Esophagus squamous epithelium (tissue), 5 donors: ENCODE measurements at regions not wholly inside any gene's neighbourhood (a gene's known extent, or its start where the extent isn't known, plus 50 kb on each side); places are given as distances from the start of the nearest gene placed in this dataset.

Experiments used
- DNase-seq: peaks from one replicate; lab custom pipeline; 2025; lab: John Stamatoyannopoulos, UW
- H3K27ac ChIP-seq, 4 donors: fragments of 200-600 bp; sonication (generic); one replicate each; pipeline ENCODE4 v1.5.1; 2016 to 2019; ENCODE audit warnings: mild to moderate bottlenecking in 1 of 4
- H3K27me3 ChIP-seq, 4 donors: fragments of 200-600 bp; sonication (generic); 1 replicate in 3 of 4; 2 replicates in 1 of 4; pipeline versions ENCODE4 v1.5.1 to v1.6.0; 2017 to 2021; ENCODE audit warnings: antibody characterized with exemption in 1 of 4
- H3K36me3 ChIP-seq, 3 donors: fragments of 200-600 bp; sonication (generic); one replicate each; pipeline ENCODE4 v1.5.1; 2016 to 2019
- H3K4me1 ChIP-seq, 3 donors: fragments of 200-600 bp; sonication (generic); one replicate each; pipeline ENCODE4 v1.5.1; 2017 to 2019
- H3K4me3 ChIP-seq, 4 donors: fragments of 200-600 bp; sonication (generic); 1 replicate in 3 of 4; 2 replicates in 1 of 4; pipeline ENCODE4 v1.5.1; 2016 to 2019; ENCODE audit warnings: mild to moderate bottlenecking in 2 of 4, moderate library complexity in 1 of 4
- H3K9me3 ChIP-seq, 3 donors: fragments of 200-600 bp; sonication (generic); one replicate each; pipeline ENCODE4 v1.5.1; 2016 to 2019
- CTCF ChIP-seq, 6 experiments: fragments of 450-650 bp in 4 of 6; fragments of 200-600 bp in 2 of 6; sonication (generic) in 2 of 6; IDR thresholded peaks; one replicate each; pipeline ENCODE4 v1.5.1; 2016 to 2019; ENCODE audit warnings: antibody characterized with exemption in 6 of 6, mild to moderate bottlenecking in 4 of 6, moderate library complexity in 4 of 6
- POLR2A ChIP-seq, 4 donors: fragments of 450-650 bp; IDR thresholded peaks; one replicate each; pipeline ENCODE4 v1.6.1; 2017; ENCODE audit warnings: antibody characterized with exemption in 4 of 4, mild to moderate bottlenecking in 4 of 4, moderate library complexity in 3 of 4
- WGBS, 2 donors: methylation state at CpG; one replicate each; pipeline ENCODE4 v1.1.5; 2018; 5-methylcytosine and 5-hydroxymethylcytosine counted together
- intact Hi-C: fragments of 100-400 bp; cut with DNase I; formaldehyde crosslinking; loops from one replicate; pipeline ENCODE4 v1.15.0; 2022
- donor health status: DM: yes; HTN: yes; CAD: no.

- DNase-seq, result no peak
- H3K36me3 ChIP-seq, result no peaks in the 10 kb centered on the region
- TF ChIP-seq POLR2A (IDR thresholded peaks at IDR 0.05) (no peak), CTCF (IDR thresholded peaks at IDR 0.05) (no peak)
- intact Hi-C loops, result no loop called here
- no peaks in the 10 kb centered on the region for H3K4me1 ChIP-seq
- no peaks in the 10 kb centered on the region for H3K9me3 ChIP-seq
- H3K4me3 ChIP-seq, result no peak overlapping the region
- H3K27me3 ChIP-seq, result no peaks in the 10 kb centered on the region
- WGBS, 2 donors, result 60 to 86% methylated on average over 5 of the region's 5 CpGs
- H3K27ac ChIP-seq, result no peak overlapping the region
Measured at GRCh38 chr10:23965123-23965522, 243.8 kb upstream of the KIAA1217 start.

GRCh38 chr10:23965880-23966279 is 243.1 kb upstream of the KIAA1217 start:
- Histone ChIP-seq H3K36me3 (no peaks in the 10 kb centered on the region), H3K4me1 (no peaks in the 10 kb centered on the region), H3K27me3 (no peaks in the 10 kb centered on the region), H3K4me3 (no peak overlapping the region), H3K27ac (no peak overlapping the region), H3K9me3 (no peaks in the 10 kb centered on the region)
- TF ChIP-seq POLR2A (IDR thresholded peaks at IDR 0.05) (no peak), CTCF (IDR thresholded peaks at IDR 0.05) (no peak)
- WGBS, 2 donors, result 100% methylated on average over 1 of the region's 1 CpG; no CpG with 5 or more reads in 1 of the 2 donors
- intact Hi-C loops, result no loop called here
- DNase-seq, result no peak

DNA sequence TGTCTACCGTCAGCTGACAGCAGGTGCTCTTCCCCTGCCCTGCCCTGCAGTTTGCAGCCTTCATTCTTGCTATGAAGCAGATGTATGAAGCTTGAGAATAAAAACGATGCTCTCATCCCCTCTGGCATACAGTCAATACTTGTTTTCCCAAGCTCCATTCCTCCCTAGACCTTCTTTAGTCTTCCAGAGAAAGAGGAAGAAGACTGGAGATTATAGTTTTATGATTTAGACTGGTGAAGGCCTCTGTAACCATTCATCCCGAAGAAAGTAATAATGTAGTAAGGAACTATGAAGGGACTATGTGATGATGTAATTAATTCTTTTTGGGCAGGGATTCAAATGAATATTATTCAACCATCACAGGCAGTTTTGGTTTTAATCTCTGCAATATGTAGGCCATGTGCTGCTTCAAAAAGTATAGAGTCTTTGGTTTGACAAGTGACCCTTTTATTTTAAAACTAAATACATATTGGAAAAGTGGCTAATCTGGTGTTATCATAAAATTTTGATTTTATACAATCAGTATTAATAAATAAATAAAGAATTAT is 242.4 kb upstream of the KIAA1217 start:
- no peaks in the 10 kb centered on the region for H3K9me3 ChIP-seq
- H3K27me3 ChIP-seq, result no peaks in the 10 kb centered on the region
- intact Hi-C loops, result no loop called here
- H3K36me3 ChIP-seq, result no peaks in the 10 kb centered on the region
- H3K4me1 ChIP-seq, result no peaks in the 10 kb centered on the region
- 52 to 60% methylated on average over 3 of the region's 3 CpGs for WGBS, 2 donors
- H3K27ac ChIP-seq, result no peak overlapping the region
- no peak overlapping the region for H3K4me3 ChIP-seq
- TF ChIP-seq POLR2A (IDR thresholded peaks at IDR 0.05), result no peak
- TF ChIP-seq CTCF (IDR thresholded peaks at IDR 0.05), result no peak
- DNase-seq, result no peak

GRCh38 chr10:23968301-23968700 is 240.6 kb upstream of the KIAA1217 start:
- intact Hi-C loops, result no loop called here
- no peaks in the 10 kb centered on the region for H3K4me1 ChIP-seq
- no peak for DNase-seq
- no peak overlapping the region for H3K4me3 ChIP-seq
- no peaks in the 10 kb centered on the region for H3K27me3 ChIP-seq
- TF ChIP-seq CTCF (IDR thresholded peaks at IDR 0.05) (no peak), POLR2A (IDR thresholded peaks at IDR 0.05) (no peak)
- H3K27ac ChIP-seq, result no peak overlapping the region
- H3K9me3 ChIP-seq, result no peaks in the 10 kb centered on the region
- H3K36me3 ChIP-seq, result no peaks in the 10 kb centered on the region
- WGBS, 2 donors, result 45 to 73% methylated on average over 4 of the region's 4 CpGs

GRCh38 chr10:23974746-23975272 is 234.1 kb upstream of the KIAA1217 start:
- no peak for DNase-seq
- no peak overlapping the region for H3K27ac ChIP-seq
- H3K27me3 ChIP-seq, result peaks cover 0 to 5% (median 0%) of the 10 kb centered on the region in 4 donors
- no peak overlapping the region for H3K4me3 ChIP-seq
- intact Hi-C loops, result no loop called here
- no peaks in the 10 kb centered on the region for H3K9me3 ChIP-seq
- H3K4me1 ChIP-seq, result no peaks in the 10 kb centered on the region
- H3K36me3 ChIP-seq, result no peaks in the 10 kb centered on the region
- 71 to 87% methylated on average over 4 of the region's 4 CpGs for WGBS, 2 donors
- TF ChIP-seq POLR2A (IDR thresholded peaks at IDR 0.05) (no peak), CTCF (IDR thresholded peaks at IDR 0.05) (no peak)
